GM12892 (cell line): ENCODE measurements at regions not wholly inside any gene's neighbourhood (a gene's known extent, or its start where the extent isn't known, plus 50 kb on each side); places are given as distances from the start of the nearest gene placed in this dataset.

Source experiments
- POLR2A ChIP-seq: IDR thresholded peaks from 2 replicates; pipeline ENCODE4 v1.6.1; 2011; ENCODE audit warnings: low read depth, low read length, control low read depth
- POLR2AphosphoS5 ChIP-seq: IDR thresholded peaks from 2 replicates; pipeline ENCODE4 v1.6.1; 2011; ENCODE audit warnings: low read depth, low read length, control low read depth

GRCh38 chr3:68173012-68173634, 518.7 kb upstream of the SUCLG2 start:
- TF ChIP-seq POLR2A, result no peak
- TF ChIP-seq POLR2AphosphoS5, result no peak
